DND-41 (cell line): ENCODE measurements at regions not wholly inside any gene's neighbourhood (a gene's known extent, or its start where the extent isn't known, plus 50 kb on each side); places are given as distances from the start of the nearest gene placed in this dataset.

Experiments
- EZH2 ChIP-seq: IDR thresholded peaks from 3 replicates; pipeline ENCODE4 v1.6.1; 2012; ENCODE audit warnings: borderline replicate concordance, low read depth, mild to moderate bottlenecking, moderate library complexity, low read length, inconsistent platforms; ENCODE audit not compliant: severe bottlenecking
- TF ChIP-seq, protein P1 (sequence below): IDR thresholded peaks from 2 replicates; pipeline ENCODE4 v1.5.1; 2012; ENCODE audit warnings: borderline replicate concordance, low read length, moderate library complexity, mild to moderate bottlenecking; ENCODE audit not compliant: poor library complexity, severe bottlenecking; ENCODE audit errors: extremely low read depth

DNA sequence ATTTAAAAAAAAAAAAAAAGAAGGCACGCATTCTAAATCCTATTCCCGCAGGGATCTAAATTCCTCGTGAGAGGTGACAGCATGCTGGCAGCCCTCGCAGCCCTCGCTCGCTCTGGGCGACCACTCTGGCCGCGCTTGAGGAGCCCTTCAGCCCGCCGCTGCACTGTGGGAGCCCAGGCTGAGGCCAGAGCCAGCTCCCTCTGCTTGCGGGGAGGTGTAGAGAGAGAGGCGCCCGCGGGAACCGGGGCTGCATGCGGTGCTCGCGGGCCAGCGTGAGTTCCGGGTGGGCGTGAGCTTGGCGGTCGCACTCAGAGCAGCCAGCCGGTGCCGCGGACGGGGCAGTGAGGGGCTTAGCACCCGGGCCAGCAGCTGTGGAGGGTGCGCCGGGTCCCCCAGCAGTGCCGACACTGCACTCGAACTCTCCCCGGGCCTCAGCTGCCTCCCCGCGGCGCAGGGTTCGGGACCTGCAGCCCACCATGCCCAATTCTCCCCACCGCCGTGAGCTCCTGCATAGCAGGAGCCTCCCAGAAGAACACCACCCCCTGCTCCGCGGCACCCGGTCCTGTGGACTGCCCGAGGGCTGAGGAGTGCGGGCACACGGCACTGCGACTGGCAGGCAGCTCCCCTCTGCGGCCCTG, 553.9 kb downstream of the LMO7 start:
- TF ChIP-seq, protein P1, sequence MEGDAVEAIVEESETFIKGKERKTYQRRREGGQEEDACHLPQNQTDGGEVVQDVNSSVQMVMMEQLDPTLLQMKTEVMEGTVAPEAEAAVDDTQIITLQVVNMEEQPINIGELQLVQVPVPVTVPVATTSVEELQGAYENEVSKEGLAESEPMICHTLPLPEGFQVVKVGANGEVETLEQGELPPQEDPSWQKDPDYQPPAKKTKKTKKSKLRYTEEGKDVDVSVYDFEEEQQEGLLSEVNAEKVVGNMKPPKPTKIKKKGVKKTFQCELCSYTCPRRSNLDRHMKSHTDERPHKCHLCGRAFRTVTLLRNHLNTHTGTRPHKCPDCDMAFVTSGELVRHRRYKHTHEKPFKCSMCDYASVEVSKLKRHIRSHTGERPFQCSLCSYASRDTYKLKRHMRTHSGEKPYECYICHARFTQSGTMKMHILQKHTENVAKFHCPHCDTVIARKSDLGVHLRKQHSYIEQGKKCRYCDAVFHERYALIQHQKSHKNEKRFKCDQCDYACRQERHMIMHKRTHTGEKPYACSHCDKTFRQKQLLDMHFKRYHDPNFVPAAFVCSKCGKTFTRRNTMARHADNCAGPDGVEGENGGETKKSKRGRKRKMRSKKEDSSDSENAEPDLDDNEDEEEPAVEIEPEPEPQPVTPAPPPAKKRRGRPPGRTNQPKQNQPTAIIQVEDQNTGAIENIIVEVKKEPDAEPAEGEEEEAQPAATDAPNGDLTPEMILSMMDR = no peak
- no peak for TF ChIP-seq EZH2
